Cardiac muscle cell (in vitro differentiated cells and primary cell): ENCODE measurements at regions not wholly inside any gene's neighbourhood (a gene's known extent, or its start where the extent isn't known, plus 50 kb on each side); places are given as distances from the start of the nearest gene placed in this dataset.

ENCODE experiments used
- DNase-seq, 2 donors: peaks; one replicate each; pipeline versions ENCODE4 v3.0.0 to v3.0.0-alpha.2; 2010 to 2017; ENCODE audit warnings: low read depth in 1 of 2, low spot score in 1 of 2
- H3K27ac ChIP-seq: fragments of 200-600 bp; sonication (generic); 2 replicates; pipeline ENCODE4 v1.5.1; 2016
- H3K27me3 ChIP-seq: fragments of 200-600 bp; sonication (generic); 2 replicates; pipeline ENCODE4 v1.6.0; 2016; ENCODE audit warnings: control low read depth
- H3K36me3 ChIP-seq: fragments of 200-600 bp; sonication (generic); 2 replicates; pipeline ENCODE4 v1.5.1; 2016; ENCODE audit warnings: control low read depth
- H3K4me1 ChIP-seq: fragments of 200-600 bp; sonication (generic); 2 replicates; pipeline ENCODE4 v1.8.1; 2017; ENCODE audit warnings: low read depth, mild to moderate bottlenecking, mixed run types
- H3K4me3 ChIP-seq: fragments of 200-600 bp; sonication (generic); 2 replicates; pipeline ENCODE4 v1.5.1; 2016; ENCODE audit warnings: mild to moderate bottlenecking
- H3K9me3 ChIP-seq: fragments of 200-600 bp; sonication (generic); 2 replicates; pipeline ENCODE4 v1.5.1; 2017; ENCODE audit warnings: low read depth, mild to moderate bottlenecking, control low read depth
- CTCF ChIP-seq: IDR thresholded peaks from 2 replicates; pipeline ENCODE4 v1.5.1; 2012; ENCODE audit warnings: low read depth, mild to moderate bottlenecking, low read length

- no peaks in the 10 kb centered on the region for H3K36me3 ChIP-seq
- H3K27ac ChIP-seq = no peak overlapping the region
- TF ChIP-seq CTCF = no peak
Measured at GRCh38 chr14:28879573-28879996, 113.0 kb downstream of the FOXG1 start.

GRCh38 chr14:28886940-28887339, 120.4 kb downstream of the FOXG1 start:
- TF ChIP-seq CTCF = no peak
- no peak for DNase-seq
- Histone ChIP-seq H3K27me3 (no peaks in the 10 kb centered on the region), H3K27ac (no peak overlapping the region), H3K4me3 (no peak overlapping the region), H3K4me1 (no peaks in the 10 kb centered on the region), H3K36me3 (no peaks in the 10 kb centered on the region), H3K9me3 (no peaks in the 10 kb centered on the region)

More at GRCh38 chr14:28879573-28879996, 113.0 kb downstream of the FOXG1 start:
- no peak overlapping the region for H3K4me3 ChIP-seq
- no peaks in the 10 kb centered on the region for H3K9me3 ChIP-seq
- no peak for DNase-seq
- H3K27me3 ChIP-seq = no peaks in the 10 kb centered on the region
- no peaks in the 10 kb centered on the region for H3K4me1 ChIP-seq

GRCh38 chr14:28895389-28895788, 128.8 kb downstream of the FOXG1 start:
- H3K27ac ChIP-seq = no peak overlapping the region
- no peak for TF ChIP-seq CTCF
- H3K4me3 ChIP-seq = no peak overlapping the region
- H3K9me3 ChIP-seq = no peaks in the 10 kb centered on the region
- H3K36me3 ChIP-seq = no peaks in the 10 kb centered on the region
- H3K27me3 ChIP-seq = no peaks in the 10 kb centered on the region
- no peaks in the 10 kb centered on the region for H3K4me1 ChIP-seq
- DNase-seq = no peak

- TF ChIP-seq CTCF = no peak
- no peak overlapping the region for H3K27ac ChIP-seq
- DNase-seq = no peak
Measured at GRCh38 chr14:28896337-28896736, 129.8 kb downstream of the FOXG1 start.

GRCh38 chr14:28901631-28902030, 135.0 kb downstream of the FOXG1 start:
- Histone ChIP-seq H3K4me3 (no peak overlapping the region), H3K9me3 (no peaks in the 10 kb centered on the region), H3K4me1 (no peaks in the 10 kb centered on the region), H3K36me3 (no peaks in the 10 kb centered on the region), H3K27ac (no peak overlapping the region), H3K27me3 (no peaks in the 10 kb centered on the region)
- no peak for TF ChIP-seq CTCF
- no peak for DNase-seq

More at GRCh38 chr14:28896337-28896736, 129.8 kb downstream of the FOXG1 start:
- no peaks in the 10 kb centered on the region for H3K9me3 ChIP-seq
- H3K27me3 ChIP-seq = no peaks in the 10 kb centered on the region
- H3K36me3 ChIP-seq = no peaks in the 10 kb centered on the region
- no peak overlapping the region for H3K4me3 ChIP-seq
- H3K4me1 ChIP-seq = no peaks in the 10 kb centered on the region

GRCh38 chr14:28902930-28903329, 136.3 kb downstream of the FOXG1 start:
- H3K4me1 ChIP-seq = no peaks in the 10 kb centered on the region
- H3K9me3 ChIP-seq = no peaks in the 10 kb centered on the region
- no peak overlapping the region for H3K27ac ChIP-seq
- no peaks in the 10 kb centered on the region for H3K36me3 ChIP-seq
- TF ChIP-seq CTCF = no peak
- H3K27me3 ChIP-seq = no peaks in the 10 kb centered on the region
- no peak for DNase-seq
- H3K4me3 ChIP-seq = no peak overlapping the region
